ENCODE measurements at regions not wholly inside any gene's neighbourhood (a gene's known extent, or its start where the extent isn't known, plus 50 kb on each side); places are given as distances from the start of the nearest gene placed in this dataset.

DNA sequence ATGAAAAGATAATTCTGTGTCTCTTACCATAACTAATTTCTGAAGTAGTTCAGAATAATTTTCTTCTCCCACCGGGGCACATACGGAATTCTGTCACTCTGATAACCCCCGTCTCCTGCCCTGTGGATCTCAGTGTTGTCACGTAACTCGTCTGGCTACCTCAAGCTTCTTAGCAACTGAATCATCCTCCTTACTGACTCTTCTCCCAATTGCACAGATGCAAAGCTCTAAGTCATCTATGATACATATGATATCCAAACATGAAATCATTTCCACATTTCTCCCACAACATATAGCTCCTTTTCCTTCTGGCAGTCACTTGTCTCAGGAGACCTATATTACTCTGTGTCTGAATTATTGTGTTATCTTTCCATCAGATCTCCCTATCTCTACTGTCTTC is 1043.1 kb upstream of the TENM3 start:
- no peaks in the 10 kb centered on the region for H3K36me3 Mint-ChIP-seq (ENCODE audit: insufficient read depth)
- no peak overlapping the region for H3K4me3 Mint-ChIP-seq (ENCODE audit: low read depth)
- TF ChIP-seq, protein P1, sequence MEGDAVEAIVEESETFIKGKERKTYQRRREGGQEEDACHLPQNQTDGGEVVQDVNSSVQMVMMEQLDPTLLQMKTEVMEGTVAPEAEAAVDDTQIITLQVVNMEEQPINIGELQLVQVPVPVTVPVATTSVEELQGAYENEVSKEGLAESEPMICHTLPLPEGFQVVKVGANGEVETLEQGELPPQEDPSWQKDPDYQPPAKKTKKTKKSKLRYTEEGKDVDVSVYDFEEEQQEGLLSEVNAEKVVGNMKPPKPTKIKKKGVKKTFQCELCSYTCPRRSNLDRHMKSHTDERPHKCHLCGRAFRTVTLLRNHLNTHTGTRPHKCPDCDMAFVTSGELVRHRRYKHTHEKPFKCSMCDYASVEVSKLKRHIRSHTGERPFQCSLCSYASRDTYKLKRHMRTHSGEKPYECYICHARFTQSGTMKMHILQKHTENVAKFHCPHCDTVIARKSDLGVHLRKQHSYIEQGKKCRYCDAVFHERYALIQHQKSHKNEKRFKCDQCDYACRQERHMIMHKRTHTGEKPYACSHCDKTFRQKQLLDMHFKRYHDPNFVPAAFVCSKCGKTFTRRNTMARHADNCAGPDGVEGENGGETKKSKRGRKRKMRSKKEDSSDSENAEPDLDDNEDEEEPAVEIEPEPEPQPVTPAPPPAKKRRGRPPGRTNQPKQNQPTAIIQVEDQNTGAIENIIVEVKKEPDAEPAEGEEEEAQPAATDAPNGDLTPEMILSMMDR (IDR thresholded peaks at IDR 0.05; ENCODE audit: unreplicated experiment), result no peak
- no peaks in the 10 kb centered on the region for H3K27me3 Mint-ChIP-seq
- H3K9me3 Mint-ChIP-seq (ENCODE audit: low read depth), result no peaks in the 10 kb centered on the region
- no peak for DNase-seq (ENCODE audit: low spot score, unreplicated experiment)
- H3K27ac Mint-ChIP-seq, result no peak overlapping the region
- H3K4me1 Mint-ChIP-seq (ENCODE audit: low read depth), result no peaks in the 10 kb centered on the region

DNA sequence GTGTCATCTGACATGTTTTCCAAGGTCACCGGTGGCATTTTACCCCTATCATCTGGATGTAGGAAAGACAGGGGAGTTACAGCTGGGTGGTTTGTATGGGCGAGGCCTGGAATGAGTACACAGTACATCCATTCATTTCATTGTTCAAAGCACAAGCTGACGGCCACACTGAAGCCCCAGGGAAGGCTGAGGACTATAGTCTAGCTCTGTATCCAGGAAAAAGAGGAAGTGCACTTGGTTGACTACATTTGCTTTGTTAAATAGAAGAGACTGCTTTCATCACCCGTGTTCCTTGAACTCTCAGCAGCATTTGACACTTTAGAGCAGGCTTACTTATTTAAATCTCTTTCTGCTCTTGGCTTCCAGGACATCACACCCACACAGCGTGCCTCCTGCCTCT is 1041.0 kb upstream of the TENM3 start:
- Mint-ChIP-seq H3K36me3 (ENCODE audit: insufficient read depth) (no peaks in the 10 kb centered on the region), H3K4me3 (ENCODE audit: low read depth) (no peak overlapping the region), H3K9me3 (ENCODE audit: low read depth) (no peaks in the 10 kb centered on the region), H3K4me1 (ENCODE audit: low read depth) (no peaks in the 10 kb centered on the region), H3K27me3 (no peaks in the 10 kb centered on the region), H3K27ac (no peak overlapping the region)
- TF ChIP-seq, protein P1 (IDR thresholded peaks at IDR 0.05; ENCODE audit: unreplicated experiment), result no peak
- DNase-seq (ENCODE audit: low spot score, unreplicated experiment), result no peak

DNA sequence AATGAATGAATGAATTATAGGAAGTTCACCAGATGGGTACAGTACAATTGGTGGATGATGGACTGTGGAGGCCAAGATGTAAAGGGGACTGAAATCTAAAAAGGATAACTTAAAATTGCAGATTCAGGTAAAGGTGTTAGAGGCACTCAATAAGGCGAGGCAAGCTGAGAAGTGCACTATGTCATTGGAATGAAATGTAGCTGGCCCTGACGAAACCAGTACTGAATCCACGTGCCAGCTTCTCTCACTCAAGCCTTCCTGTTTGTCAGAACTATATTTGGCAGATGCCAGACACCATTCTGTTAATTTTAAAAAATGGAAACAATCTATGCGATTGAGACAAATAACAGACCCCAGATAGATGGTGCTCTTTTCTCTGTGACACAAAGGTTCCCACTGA is 1039.1 kb upstream of the TENM3 start:
- Mint-ChIP-seq H3K36me3 (ENCODE audit: insufficient read depth) (no peaks in the 10 kb centered on the region), H3K4me3 (ENCODE audit: low read depth) (no peak overlapping the region), H3K27ac (no peak overlapping the region), H3K27me3 (no peaks in the 10 kb centered on the region), H3K9me3 (ENCODE audit: low read depth) (no peaks in the 10 kb centered on the region), H3K4me1 (ENCODE audit: low read depth) (no peaks in the 10 kb centered on the region)
- no peak for DNase-seq (ENCODE audit: low spot score, unreplicated experiment)
- TF ChIP-seq, protein P1 (IDR thresholded peaks at IDR 0.05; ENCODE audit: unreplicated experiment), result no peak

DNA sequence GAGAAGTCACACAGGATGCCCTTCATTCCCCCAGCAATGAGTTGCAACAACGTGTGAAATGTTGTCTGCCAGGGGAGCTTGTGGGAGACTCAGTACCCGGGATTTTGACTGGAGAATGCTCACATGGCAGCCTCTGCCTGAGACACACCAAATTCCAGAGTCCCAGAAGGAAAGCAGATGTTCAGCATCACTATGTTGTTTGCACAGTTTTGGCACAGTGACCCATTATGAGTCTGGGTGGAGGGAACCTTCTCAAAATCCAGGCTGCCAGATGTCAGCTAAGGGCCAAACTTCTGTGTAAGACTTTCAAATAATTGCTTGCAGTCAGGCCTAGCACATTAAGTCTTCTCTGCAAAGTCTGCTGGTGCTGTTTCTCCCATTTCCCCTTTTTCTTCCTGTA is 1029.7 kb upstream of the TENM3 start:
- no peak for DNase-seq (ENCODE audit: low spot score, unreplicated experiment)
- TF ChIP-seq, protein P1 (IDR thresholded peaks at IDR 0.05; ENCODE audit: unreplicated experiment), result no peak
- no peak overlapping the region for H3K27ac Mint-ChIP-seq
- H3K9me3 Mint-ChIP-seq (ENCODE audit: low read depth), result no peaks in the 10 kb centered on the region
- H3K36me3 Mint-ChIP-seq (ENCODE audit: insufficient read depth), result no peaks in the 10 kb centered on the region
- peaks cover 2% of the 10 kb centered on the region for H3K27me3 Mint-ChIP-seq
- no peak overlapping the region for H3K4me3 Mint-ChIP-seq (ENCODE audit: low read depth)
- H3K4me1 Mint-ChIP-seq (ENCODE audit: low read depth), result no peaks in the 10 kb centered on the region

DNA sequence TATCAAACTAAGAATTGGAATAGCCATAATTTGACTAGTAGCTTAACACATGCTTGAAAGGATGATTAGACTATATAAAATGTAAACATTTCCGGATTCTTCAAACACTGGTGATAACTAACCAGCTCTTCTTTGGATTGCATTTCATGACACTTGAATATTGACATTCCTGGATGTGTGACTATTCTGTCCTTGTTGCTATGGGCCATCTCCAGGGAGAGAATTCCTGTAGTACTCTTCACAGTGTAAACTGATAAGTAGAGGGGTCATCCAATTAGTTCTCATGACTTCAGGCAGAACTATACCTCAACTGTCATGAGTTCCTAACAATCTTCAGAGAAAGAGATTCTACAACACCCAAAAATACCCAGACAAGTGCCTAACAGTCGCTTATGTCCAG is 1026.7 kb upstream of the TENM3 start:
- Mint-ChIP-seq H3K27me3 (no peaks in the 10 kb centered on the region), H3K27ac (no peak overlapping the region), H3K4me1 (ENCODE audit: low read depth) (no peaks in the 10 kb centered on the region), H3K9me3 (ENCODE audit: low read depth) (no peaks in the 10 kb centered on the region), H3K36me3 (ENCODE audit: insufficient read depth) (no peaks in the 10 kb centered on the region), H3K4me3 (ENCODE audit: low read depth) (no peak overlapping the region)
- DNase-seq (ENCODE audit: low spot score, unreplicated experiment), result no peak
- TF ChIP-seq, protein P1 (IDR thresholded peaks at IDR 0.05; ENCODE audit: unreplicated experiment), result no peak
